HG03025 (cell line): ENCODE measurements at regions not wholly inside any gene's neighbourhood (a gene's known extent, or its start where the extent isn't known, plus 50 kb on each side); places are given as distances from the start of the nearest gene placed in this dataset.
"Not testable (repeated sequence)": the region's sequence is repeated elsewhere in the genome, so short reads cannot be mapped to it uniquely, and the experiment has no call there.

ENCODE experiments used
- ATAC-seq: cut with Tn5 transposase; IDR thresholded peaks from one replicate; pipeline ENCODE4 v1.9.1; 2021; ENCODE audit warnings: mild to moderate bottlenecking, moderate library complexity; ENCODE audit not compliant: unreplicated experiment, low FRiP score

DNA sequence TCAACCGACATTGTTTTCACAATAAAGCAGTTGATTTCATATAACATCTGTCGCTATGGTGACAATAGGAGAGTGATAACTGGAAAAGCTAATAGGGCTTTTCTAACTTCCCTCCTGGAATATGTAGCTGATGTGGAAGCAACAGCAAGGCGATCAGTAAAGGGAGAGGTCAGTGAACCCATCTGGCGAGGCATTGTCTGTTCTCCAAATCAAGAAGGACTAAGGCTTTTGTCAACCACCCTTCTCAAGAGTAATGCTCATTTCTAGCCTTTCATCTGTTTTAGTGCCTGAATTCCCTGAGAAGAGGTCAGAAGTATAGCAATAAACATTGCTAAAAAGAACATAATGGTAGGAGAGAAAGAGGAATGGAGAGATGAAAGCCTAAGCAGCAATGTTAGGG, 201.3 kb downstream of the AKAP7 start:
- ATAC-seq, result no peak

DNA sequence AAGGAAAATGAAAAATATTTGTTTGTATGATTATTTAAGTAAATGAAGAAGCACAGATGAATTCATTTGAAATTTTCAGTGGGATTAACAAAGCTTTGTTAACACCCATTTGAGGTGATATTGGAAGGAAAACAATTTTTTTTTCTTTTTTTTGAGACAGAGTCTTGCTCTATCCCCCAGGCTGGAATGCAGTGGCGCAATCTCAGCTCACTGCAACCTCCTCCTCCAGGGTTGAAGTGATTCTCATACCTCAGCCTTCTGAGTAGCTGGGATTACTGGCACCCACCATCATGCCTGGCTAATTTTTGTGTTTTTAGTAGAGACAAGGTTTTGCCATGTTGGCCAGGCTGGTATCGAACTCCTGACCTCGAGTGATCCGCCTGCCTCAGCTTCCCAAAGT, 211.6 kb downstream of the AKAP7 start:
- not testable (repeated sequence) for ATAC-seq

- no peak for ATAC-seq
Measured at GRCh38 chr6:131348572-131348971, 213.3 kb downstream of the AKAP7 start.

GRCh38 chr6:131349199-131349598, 213.9 kb downstream of the AKAP7 start:
- ATAC-seq, result no peak

GRCh38 chr6:131353106-131353505, 217.8 kb downstream of the AKAP7 start:
- ATAC-seq, result no peak

DNA sequence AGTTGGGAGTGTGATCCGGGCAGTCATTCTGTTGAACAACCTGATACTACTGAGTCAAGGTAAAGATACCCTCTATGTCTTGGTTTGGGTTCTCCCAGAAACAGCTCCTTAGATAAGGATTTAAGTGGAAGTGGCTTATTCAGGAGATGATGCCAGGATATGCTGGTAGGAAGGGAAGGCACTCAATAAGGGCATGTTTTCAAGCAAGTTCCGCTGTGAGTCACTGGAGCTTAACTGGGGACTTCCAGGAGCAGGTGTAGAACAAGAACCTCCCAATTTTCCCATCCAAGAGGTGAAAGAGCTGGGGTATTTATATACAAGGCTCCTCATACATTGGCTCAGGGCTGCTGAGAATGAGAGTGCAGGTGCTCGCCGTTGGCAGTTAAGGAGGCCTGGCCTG, 218.6 kb downstream of the AKAP7 start:
- ATAC-seq, result no peak

DNA sequence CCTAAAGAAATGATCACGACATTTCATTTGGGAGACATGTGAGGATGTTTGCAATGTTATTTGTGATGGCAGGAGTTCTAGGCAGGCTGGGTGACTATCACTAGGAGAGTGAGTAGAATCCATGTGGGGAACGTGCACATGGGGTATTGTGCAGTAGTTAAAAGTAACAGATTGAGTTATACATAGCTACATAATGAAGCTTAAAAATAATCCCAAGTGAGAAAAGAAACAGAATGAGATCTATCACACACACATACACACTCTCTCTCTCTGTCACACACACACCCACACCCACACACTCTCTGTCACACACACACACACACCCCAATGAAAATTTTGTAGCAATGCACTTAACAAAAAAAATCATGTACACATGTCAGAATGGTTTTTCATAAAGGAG, 218.7 kb upstream of the ARG1 start:
- no peak for ATAC-seq

DNA sequence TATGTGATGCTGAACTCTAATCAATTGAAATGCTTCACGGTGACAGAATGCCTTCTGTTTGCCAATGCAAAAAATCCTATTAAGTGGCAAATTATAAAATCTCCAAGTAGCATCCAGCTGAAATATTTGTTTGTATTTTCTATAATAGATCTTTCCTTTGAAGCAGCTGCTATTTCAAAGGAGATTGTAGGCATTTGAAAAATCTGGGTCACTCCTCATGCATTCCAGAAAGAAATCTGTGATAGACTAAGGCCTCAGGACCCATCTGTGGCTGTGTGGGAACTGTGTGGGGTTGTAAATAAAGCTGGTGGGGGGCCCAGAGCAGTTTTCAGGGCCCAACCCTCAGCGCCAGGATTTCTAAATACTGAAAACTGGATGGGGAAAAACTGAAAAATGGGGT, 216.9 kb upstream of the ARG1 start:
- no peak for ATAC-seq

DNA sequence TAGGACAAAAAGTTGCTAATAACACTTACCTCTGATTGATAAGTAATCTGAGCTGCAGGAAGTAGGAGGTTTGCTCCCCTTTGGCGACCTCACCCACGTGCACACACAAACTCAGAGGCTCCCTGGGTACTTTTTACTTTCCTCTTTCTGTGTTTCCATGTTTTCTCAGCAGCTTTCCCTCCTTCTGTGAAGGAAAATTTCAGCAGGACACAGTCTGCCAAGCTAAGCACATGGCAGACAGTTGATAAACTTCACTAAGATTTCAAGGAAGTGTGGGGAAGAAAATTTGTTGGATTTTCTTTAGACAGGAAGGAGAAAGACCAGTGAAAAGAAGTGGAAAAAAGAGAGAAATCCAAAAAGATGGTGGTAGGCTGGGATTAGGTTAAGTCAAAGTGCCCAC, 215.5 kb upstream of the ARG1 start:
- ATAC-seq, result no peak

DNA sequence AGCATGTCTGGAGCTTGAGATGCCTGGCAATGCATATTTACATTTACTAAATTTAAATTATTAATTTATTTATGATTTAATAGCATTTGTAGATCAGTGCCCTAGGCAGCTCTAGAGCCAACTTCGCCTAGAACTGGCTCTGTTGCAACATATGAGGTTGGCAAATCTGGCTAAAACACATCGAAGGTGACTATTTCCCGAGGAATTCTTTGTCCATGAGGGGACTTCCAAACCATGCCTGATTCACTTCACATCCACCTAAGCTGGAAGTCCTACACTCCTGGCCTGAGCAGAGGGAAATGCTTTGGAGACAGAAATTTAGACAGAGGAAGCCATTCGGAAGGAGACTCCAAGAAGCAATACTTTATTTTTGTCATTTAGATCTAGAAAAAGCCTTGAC, 211.0 kb upstream of the ARG1 start:
- no peak for ATAC-seq

DNA sequence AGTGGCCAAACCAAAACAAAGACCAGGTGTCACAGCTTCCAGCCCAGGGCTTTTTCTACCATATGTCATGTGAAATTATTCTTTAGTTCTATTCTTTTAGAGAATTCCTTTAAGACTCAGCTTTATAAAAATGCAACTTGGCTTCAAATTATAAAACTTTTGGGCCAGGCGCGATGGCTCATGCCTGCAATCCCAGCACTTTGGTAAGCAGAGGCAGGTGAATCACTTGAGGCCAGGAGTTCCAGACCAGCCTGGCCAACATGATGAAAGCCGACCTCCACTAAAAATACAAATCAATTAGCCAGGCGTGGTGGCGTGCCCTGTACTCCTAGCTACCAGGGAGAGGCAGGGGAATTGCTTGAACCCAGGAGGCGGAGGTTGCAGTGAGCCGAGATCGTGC, 210.3 kb upstream of the ARG1 start:
- no peak for ATAC-seq

DNA sequence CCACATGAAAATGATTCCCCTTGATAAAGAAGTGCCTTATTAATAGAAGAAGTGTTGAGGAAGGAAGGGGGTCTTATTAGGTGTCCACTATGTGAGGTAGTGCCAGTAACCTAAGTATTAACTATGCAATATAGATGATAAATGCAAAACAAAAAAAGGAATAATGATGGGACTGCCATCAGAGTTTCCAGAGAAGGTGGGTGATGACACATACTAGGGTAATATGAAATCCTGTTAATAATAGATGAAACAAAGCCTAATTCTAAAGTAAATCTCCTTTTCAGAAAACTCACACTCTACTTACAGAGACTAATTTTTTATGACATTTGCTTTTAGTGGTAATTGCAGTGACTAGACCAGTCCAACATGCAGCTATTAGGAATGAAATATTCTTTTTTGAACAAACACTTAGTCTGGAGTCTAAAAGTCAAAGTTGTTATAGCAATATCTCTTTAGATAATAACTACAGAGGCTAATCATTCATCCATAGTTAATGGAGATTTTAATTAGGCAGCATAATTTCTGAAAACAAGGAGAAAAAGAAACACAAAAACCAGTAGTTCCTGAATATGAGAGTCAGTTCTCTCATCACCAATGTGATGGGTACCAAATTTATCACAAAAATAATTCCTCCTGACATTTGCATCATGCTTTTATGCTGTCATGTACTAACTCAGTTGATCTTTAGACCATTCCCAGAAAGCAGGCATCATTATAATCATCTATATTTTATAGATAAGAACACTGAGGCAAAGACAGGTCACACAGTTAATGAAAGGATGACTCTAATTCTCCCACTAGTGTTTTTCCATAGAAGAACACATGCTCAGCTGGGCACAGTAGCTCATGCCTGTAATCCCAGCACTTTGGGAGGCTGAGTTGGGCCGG, 208.8 kb upstream of the ARG1 start:
- ATAC-seq, result no peak

DNA sequence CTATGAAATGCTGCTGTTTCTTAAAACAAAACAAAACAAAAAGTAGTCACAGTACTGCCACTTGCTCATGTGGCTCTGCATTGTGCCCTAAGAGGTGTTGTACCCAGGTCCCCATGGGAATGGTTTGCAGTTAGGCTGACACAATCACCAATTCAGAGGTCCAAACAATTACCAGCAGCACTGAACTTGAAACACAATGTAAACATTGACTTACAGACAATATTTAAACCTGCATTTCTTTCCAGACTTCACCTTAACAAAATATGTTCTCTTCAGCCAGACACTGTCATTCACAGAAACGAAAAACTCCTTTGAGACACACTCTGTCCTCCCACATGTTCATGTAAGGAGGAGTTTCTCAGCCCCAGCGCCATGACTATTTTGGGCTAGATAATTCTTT, 206.8 kb upstream of the ARG1 start:
- ATAC-seq, result no peak

DNA sequence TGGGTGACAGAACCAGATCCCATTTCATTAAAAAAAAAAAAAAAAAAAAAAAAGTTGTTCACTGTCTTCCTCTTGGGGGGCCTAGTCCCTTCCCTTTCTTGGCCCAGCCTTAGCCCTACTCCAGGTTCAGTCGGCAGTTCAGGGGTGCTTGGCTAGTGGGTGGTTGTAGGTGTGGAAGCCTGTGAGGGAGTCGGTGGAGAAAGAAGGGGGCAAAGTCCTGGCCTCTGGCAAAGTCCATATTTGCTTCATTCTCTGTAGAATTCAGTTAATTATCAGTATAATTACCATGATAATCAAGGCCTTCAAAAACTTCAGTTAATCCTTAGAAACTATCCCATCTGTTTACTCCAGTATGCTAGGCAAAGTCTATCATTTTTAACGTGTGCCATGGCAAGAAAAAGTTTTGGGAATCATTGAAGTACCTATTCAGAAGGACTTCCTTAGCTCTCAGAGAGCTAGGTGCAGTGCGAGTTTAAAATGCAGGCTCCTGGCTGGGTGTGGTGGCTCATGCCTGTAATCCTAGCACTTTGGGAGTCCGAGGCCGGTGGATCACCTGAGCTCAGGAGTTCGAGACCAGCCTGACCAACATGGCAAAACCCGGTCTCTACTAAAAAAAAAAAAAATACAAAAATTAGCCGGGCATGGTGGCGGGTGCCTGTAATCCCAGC, 205.7 kb upstream of the ARG1 start:
- no peak for ATAC-seq

- peak; percentile 65 for ATAC-seq
Measured at GRCh38 chr6:131368198-131368911, 204.7 kb upstream of the ARG1 start.

DNA sequence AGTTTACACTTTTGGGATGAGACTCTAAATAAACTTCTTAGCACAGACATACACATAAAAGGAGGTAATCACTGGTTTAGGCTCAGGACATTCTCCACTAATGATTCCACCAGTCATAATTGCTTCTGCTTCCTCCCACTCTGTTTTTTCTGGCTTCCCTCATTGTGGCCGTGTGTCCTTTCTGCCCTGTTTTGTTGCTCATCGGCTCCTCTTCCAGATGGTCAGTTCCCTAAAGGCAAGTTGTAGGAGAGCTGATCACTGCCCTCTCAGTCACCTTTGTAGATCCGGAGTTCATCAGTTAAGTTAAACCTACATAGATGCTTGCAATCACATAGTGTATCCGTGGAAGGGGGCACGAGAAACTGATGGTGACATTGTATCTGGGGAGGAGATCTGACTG, 200.5 kb upstream of the ARG1 start:
- no peak for ATAC-seq

- no peak for ATAC-seq
Measured at GRCh38 chr6:131377112-131377705, 195.8 kb upstream of the ARG1 start.

DNA sequence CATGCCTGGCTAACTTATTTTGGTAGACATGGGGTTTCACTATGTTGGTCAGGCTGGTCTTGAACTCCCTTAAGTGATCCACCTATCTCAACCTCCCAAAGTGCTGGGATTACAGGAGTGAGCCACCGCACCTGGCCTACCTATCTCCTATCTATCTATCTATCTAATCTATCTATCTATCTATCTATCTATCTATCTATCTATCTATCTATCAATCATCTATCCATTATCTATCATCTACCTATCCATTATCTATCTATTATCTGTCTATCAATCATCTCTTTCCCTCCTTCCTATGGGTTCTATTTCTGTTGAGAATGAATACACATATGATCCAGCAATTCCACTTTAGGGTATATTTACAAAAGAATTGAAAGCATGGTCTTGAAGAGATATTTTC, 194.2 kb upstream of the ARG1 start:
- ATAC-seq, result no peak

DNA sequence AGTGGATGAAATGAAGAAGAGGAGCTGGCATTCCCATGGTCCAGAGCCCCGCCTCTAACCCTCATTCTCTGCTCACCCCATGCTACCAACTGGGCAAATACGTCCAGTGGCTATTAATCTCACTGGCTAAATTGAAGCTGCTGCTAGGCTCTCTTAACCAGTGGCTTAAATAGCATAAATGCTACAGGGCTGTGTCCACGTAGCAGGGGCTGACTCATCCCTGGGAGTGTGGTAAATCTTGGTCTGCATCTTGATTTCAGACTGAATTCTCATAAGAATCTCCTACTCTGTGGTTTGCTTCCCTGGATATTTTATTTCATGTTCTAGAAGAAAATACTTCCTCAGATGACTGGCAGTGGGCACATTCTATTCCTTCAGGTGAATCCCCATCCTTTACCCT, 193.1 kb upstream of the ARG1 start:
- no peak for ATAC-seq

- no peak for ATAC-seq
Measured at GRCh38 chr6:131381052-131381708, 191.8 kb upstream of the ARG1 start.

GRCh38 chr6:131381709-131382093, 191.3 kb upstream of the ARG1 start:
- ATAC-seq, result no peak
